SK-MEL-5 (cell line): ENCODE measurements at regions not wholly inside any gene's neighbourhood (a gene's known extent, or its start where the extent isn't known, plus 50 kb on each side); places are given as distances from the start of the nearest gene placed in this dataset.

Experiments
- DNase-seq: peaks from one replicate; pipeline ENCODE4 v3.0.0-alpha.2; 2016; ENCODE audit warnings: low read depth, low spot score
- in situ Hi-C: cut with HindIII; loops from 2 replicates; pipeline ENCODE4 v1.10.0; 2016; ENCODE audit warnings: low sequenced_read_pairs, high pct_unique_total_duplicates, low pct_unique_long_range_greater_than_20kb

DNA sequence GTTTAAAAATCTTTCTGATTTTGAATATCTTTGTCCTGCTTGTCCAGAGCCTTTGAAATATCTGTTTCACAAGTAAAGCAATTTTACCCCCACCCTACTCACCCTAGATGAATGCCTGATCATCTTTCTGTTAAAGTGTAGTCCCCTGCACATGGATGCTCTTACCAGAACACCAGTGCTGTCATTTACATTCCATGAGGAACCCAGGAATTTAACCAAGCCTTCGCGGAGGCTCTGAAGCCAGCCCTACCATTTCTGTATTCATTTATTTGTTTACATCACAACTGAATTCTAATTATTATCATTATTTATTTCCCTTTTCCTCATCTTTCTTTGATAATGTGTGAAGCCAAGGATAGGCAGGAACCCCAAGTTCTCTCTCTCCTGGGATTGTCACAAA lies 167.8 kb upstream of the MYO3A start:
- no peak for DNase-seq
- in situ Hi-C loops: no loop called here

DNA sequence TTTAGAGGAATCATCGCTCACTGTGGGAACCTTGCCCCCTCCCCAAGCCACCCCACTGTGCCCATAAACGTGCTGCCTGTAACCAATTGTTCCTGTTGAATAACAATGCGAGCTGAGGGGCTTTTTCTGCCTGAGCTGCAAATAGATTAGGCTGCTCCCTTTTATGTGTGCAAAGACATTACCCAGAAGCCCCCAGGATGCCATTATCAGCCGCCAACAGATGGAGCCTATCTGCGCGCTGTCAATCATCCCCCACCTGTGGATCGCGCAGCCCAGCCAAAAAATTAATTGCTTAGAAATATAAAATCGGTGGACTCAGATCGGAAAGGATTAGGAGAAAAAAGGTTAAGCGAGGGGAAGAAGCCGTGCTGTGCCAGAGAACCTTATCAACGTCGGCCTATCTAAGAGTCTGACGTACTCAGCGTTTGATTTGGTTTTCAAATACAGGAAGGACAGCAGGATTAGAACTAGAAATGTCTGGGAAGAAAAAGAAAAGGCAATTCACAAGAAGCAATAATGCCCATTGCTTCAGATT lies 167.3 kb upstream of the MYO3A start:
- in situ Hi-C loops: no loop called here
- DNase-seq: no peak

DNA sequence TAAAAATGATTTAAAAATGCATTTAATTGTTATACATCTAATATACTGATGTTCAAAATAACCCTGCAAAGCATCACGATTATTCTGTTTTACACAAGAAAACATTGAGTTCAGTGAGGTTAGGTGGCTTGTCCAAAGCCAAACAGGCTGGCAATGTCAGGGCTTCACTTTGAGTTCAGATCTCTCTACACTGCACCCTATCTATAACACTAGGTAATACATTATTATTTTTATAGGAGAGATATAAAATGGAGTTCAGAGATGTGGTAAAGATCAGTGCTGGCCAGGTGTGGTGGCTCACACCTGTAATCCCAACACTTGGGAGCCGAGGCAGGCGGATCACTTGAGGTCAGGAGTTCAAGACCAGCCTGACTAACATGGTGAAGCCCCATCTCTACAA lies 165.9 kb upstream of the MYO3A start:
- peak; percentile 24 for DNase-seq
- in situ Hi-C loops: no loop called here

DNA sequence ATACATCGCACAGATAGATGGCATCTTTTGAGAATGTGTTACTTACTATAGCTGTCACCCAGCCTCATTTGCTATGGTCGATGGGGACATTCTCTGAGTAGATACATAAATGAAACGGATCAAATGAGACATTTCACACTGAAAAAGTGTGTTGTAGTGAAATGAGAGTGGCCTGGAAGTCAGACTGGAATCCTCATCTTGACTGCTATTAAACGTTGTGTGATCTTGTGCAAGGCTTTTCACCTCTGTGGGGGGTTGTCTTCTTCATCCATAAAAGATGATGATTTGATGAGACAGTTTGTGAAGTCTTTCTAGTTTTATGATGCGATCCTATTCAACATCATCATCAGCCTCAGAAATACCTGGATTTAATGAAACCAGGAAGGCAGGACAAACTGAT lies 155.4 kb upstream of the MYO3A start:
- no peak for DNase-seq
- in situ Hi-C loops: no loop called here

DNA sequence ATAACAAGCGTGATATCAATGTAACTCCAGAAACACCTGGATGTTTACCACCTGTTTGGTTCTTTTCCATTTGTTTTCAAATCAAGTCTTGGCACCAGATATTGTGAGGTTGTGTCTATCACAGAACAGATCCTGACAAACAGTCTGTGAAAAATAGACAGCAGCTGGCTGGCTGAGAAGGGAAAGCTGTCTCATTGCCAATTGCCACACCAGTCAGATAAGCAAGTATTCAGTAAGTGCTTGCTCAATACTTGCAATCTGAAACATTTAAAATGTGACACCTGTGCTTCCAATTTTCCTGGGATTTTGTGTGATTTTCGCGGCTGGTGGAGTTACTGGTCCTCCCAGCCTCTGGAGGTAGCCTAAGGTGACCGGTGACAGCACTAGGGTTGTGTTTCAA lies 147.9 kb upstream of the MYO3A start:
- in situ Hi-C loops: no loop called here
- DNase-seq: no peak

DNA sequence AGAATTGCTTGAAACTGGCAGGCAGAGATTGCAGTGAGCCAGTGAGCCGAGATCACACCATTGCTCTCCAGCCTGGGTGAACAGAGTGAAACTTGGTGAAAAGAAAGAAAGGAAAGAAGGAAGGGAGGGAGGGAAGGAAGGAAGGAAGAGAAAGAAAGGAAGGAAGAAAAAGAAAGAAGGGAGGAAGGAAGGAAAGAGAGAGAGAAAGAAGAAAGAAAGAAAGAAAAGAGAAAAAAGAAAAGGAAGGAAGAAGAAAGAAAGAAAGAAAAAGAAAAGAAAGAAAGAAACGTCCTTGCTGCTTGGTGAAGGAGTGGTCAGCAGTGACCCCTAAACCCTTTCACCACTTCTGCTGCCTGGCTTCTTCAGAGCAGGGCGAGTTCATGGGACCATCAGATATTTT lies 147.1 kb upstream of the MYO3A start:
- DNase-seq: no peak
- in situ Hi-C loops: no loop called here

DNA sequence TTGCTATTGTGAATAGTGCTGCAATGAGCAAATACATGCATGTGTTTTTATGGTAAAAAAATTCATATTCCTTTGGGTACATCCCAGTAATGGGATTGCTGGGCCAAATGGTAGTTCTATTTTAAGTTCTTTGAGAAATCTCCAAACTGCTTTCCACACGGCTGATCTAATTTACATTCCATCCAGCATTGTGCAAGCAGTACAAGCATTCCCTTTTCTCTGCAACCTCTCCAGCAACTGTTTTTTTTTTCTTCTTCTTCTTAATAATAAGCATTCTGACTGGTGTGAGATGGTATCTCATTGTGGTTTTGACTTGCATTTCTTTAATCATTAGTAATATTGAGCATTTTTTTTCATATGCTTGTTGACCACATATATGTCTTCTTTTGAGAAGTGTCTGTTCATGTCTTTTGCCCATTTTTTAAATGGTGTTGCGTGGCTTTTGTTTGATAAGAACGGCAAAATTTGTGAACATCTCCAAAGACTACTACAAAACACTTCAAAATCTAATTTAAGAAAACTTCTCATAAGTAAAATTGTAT lies 136.1 kb upstream of the MYO3A start:
- in situ Hi-C loops: no loop called here
- no peak for DNase-seq

DNA sequence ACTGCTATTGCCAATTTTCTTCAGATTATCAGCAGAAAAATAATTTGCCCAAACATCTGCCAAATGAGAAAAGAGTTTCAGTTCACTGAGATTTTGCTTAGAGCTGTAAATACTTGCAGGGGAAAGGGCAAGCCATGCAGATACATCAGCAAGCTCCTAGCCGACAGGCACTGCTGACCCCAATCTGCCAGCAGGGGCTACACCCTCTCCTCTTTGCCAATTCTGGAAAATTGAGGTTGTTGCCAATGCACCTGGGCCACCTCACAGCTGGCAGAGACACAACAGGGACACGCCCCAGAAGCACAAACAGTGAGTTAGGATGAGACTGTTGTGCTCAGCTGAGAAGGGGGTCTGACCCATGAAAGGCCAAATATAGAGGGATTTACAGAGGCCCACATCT lies 129.5 kb upstream of the MYO3A start:
- no peak for DNase-seq
- in situ Hi-C loops: no loop called here

DNA sequence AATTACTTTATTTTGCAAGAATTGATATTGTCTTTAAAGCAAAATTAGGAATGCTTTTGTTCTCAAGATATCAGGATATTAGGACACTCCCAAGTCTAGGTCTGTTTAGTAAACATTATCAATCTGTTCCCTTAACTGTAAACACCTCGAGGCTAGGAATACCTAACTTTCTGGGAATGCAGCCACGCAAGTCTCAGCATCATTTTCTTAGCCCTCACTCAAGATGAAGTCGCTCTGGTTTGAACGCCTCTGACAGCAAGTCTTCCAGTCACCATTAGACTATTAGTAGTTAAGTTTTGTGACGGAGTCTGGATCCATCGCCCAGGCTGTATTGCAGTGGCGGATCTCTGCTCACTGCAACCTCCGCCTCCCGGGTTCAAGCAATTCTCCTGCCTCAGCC lies 128.0 kb upstream of the MYO3A start:
- in situ Hi-C loops: no loop called here

DNA sequence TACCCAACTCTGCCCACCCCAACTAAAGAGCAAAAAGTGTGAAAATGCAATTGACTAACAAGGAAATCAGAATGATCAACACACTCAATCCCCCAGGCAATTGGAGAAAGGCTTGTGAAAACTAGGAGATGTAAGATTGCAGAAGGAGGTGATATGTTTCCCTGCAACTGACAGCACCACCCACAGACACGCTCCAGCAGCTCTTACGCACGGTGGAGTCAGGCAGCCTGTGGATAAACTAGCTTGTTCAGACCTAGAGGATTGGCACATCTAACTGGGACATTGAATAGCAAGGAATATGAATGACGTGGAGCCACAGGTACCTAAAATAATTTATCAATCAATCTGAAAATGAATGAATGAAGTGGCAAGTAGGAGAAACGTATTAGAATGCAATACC lies 125.7 kb upstream of the MYO3A start:
- in situ Hi-C loops: no loop called here
- DNase-seq: no peak

More for the DNA sequence above, 128.0 kb upstream of the MYO3A start:
- DNase-seq: no peak

DNA sequence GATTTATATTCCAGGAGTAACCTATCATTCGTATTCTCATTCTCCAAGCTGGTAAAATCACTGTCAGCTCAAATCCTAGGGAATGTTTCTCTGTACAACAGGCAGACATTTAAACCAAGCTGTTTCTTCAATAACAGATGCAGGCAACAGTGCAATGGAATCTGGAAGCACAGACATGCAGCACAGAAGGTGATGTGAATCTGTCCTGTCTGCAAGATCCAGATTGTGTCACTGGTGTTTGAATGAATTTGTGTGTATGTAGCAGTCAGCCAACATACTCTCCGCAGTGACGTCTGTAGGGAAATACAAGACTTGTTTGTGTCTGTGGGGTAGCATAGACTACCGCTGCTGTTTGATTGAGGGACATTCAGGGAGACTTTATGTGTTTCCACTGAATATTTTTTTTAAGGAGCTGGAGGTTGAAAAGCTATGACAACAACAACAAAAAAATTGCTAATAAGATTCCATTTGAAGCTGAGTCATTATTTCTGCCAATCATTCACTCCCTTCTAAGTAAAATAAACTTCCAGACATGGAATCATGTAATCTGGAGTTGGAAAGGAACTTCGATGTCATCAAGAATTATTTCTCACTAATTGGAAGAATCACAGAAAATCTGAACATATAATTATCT lies 122.9 kb upstream of the MYO3A start:
- in situ Hi-C loops: no loop called here
- peak; percentile 4 for DNase-seq

DNA sequence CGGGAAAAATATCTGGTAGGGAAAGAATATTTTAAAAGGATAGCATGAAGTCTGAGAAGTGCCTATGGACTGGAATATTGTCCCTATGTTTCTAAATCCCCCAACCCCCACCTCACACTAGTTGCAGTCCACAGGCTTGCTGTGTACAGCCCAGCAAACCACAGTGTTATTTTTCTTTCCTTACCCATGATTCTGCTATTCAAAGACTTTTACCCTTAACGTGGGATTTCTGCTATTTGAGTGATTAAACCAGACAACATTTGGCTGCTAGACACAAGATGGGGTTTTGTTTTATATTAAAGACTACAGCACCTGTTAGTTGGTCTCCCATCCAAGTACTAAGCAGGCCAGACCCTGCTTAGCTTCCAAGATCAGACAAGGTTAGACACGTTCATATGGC lies 120.5 kb upstream of the MYO3A start:
- in situ Hi-C loops: no loop called here
- DNase-seq: no peak

DNA sequence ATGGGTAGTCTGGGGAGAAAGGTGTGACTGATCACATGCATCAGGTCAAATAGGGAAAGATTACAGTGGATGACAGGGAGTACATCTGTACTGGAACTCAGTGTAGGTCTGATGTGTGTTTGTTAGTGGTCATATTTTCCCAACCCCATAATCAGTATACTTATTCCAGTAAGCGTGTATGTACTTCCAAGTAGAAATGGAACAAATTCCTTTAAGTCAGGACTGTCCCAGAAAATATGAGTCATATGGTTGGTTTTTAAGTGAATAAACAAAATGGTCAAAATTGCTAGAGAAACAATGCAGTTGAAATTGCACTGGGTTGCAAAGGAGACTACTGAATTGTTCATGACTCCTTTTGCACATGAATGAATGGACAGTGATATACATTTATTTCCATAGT lies 118.8 kb upstream of the MYO3A start:
- no peak for DNase-seq
- in situ Hi-C loops: no loop called here

DNA sequence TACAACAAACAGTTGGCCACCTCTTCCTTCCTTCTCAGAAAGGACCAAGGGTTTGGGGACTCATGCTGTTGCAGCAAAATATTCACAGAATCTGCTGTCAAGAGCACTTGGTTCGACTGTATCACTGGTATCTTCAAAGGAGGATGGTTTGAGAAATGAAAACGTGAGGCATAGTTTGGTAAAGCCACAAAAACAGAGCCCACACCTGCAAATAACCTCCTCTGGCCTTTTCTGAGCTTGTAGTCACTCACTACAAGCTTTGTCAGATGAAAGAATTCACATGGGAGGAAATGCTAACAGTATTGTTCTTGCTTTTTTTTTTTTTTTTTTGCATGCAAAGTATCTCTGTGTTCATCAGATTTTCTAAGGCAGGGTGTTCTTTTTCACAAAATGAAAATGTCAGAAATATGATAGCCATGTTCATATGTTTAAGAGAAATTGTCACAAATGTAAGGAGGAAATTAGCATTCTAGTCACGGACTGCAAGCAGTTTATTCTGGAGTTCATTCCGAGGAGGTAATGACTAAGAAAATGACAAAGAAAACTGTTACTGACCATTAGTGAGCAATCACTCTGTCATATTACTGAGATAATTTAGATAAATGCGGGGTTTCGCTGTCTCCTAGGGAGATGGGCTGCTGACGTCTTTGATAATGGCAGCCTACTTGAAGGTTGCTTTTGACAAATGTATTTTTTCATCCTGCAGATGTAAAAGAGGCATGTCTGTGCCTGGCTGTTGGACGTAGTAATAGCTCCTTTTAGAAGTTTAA lies 117.8 kb upstream of the MYO3A start:
- DNase-seq: no peak
- in situ Hi-C loops: no loop called here

DNA sequence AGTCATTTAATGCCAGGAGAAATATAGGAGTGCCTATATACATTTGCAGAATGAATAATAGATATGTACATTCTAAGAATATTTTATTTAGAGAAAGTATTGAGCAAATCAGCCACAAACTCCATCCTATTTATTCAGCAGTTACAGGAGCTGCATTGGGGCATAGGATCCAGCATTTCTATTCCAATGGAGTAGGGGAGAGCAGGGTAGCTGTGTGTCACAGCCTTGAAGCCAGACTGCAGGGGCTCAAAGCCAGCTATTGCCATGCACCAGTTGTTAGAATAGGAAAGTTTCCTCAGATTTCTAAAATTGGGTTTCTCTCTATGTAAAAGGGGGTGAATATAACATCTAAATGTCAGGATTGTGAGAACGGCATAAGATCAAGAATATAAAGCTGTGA lies 116.8 kb upstream of the MYO3A start:
- in situ Hi-C loops: no loop called here
- DNase-seq: no peak

DNA sequence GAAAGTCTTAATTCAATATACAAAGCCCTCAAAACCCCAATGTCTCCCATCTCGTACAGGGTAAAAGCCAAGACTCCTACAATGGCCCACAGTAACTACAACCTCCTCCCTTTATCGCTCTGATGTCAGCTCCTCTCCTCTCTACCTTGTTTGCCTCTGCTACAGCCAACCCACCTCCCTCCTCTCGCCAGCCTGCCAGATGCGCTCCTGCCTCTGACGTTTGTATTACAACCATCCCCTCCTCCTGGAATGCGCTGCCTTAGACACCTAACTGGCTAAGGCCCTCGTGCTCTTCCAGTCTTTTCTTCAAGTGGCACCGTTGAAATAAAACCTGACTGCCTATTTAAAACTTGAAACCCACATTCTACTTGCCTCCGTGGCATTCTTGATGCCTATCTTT lies 115.3 kb upstream of the MYO3A start:
- DNase-seq: no peak
- in situ Hi-C loops: no loop called here

DNA sequence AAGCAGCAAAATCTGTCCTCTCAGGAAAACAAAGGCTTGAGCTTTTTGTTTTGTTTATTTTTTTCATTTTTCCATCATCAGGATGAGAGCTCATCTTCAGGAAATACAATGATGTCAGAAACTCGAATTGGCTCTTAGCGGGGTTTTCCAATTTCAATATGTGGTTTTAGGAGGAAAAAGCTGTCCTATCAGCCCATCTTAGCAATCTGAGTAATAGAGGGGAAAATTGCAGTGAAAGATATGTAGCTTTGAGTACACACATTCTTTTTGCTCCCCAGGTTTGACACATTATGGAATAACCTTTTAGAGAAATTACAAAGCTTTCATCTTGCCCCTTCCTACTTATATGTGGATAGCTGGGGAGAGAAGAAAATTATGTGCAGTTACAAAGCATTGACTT lies 113.6 kb upstream of the MYO3A start:
- in situ Hi-C loops: no loop called here
- no peak for DNase-seq

DNA sequence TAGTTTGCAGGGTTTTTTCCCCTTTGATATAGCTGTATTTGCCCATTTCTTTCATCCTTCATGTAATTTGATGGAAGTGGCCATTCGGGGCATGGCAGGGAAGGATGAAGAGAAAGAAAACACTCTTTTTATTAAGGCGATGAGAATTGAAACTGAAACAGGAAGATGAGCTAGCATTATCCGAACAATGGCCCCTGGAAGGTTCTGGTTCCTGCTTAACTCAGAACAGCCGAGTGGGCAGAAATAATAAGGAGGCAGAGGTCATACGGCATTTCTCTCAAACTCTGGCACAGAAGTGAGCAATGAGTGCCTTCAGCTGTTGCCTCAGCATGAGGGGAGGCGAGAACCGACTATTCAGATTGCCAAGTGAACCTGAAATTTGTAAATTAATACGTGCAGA lies 113.2 kb upstream of the MYO3A start:
- no peak for DNase-seq
- in situ Hi-C loops: no loop called here

DNA sequence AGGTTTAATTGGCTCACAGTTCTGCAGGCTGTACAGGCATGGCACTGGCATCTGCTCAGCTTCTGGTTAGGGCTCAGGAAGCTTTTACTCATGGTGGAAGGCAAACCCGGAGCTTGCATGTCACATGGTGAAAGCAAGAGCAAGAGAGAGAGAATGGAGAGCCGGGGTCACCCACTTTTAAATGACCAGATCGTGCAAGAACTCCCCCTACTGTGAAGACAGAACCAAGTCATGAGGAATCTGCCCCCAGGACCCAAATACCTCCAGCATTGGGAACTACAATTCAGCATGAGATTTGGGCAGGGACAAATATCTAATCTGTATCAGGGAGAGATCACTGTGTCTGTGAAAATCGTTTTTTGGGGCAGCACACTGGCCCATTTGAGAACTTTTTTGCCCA lies 110.0 kb upstream of the MYO3A start:
- in situ Hi-C loops: no loop called here
- peak; percentile 1 for DNase-seq
